ENCODE measurements at regions not wholly inside any gene's neighbourhood (a gene's known extent, or its start where the extent isn't known, plus 50 kb on each side); places are given as distances from the start of the nearest gene placed in this dataset.

GRCh38 chr2:7915302-7916091 lies 766.4 kb upstream of the ID2 start:
- H3F3A ChIP-seq (ENCODE audit: insufficient read depth, low read length), result no peaks in the 10 kb centered on the region
- no peak overlapping the region for H2AFZ ChIP-seq (ENCODE audit: low read length)
- H3K27ac ChIP-seq (ENCODE audit: low read length), result no peak overlapping the region
- H3K9me3 ChIP-seq (replicated peaks; ENCODE audit: insufficient read depth, low read length), result no peaks in the 10 kb centered on the region
- H3K9ac ChIP-seq (ENCODE audit: low read length), result no peak overlapping the region
- no peaks in the 10 kb centered on the region for H3K27me3 ChIP-seq (replicated peaks; ENCODE audit: insufficient read depth, low read length)
- no peaks in the 10 kb centered on the region for H3K36me3 ChIP-seq (replicated peaks; ENCODE audit: insufficient read depth, low read length)
- H3K4me1 ChIP-seq (ENCODE audit: low read length), result no peaks in the 10 kb centered on the region
- H3K9me2 ChIP-seq (replicated peaks; ENCODE audit: insufficient read depth, low read length), result no peaks in the 10 kb centered on the region
- H3K4me3 ChIP-seq (ENCODE audit: low read length), result no peak overlapping the region
- no peaks in the 10 kb centered on the region for H4K20me1 ChIP-seq (ENCODE audit: insufficient read depth, low read length)
- no peaks in the 10 kb centered on the region for H3K79me2 ChIP-seq (ENCODE audit: low read length)
- H3K4me2 ChIP-seq (ENCODE audit: low read depth, low read length), result no peak overlapping the region
- TF ChIP-seq EZH2phosphoT487 (IDR thresholded peaks at IDR 0.05; ENCODE audit: low read length) (no peak), EZH2 (optimal IDR thresholded peaks at IDR 0.05; ENCODE audit: low read depth, low read length) (no peak)
- no peak for DNase-seq

GRCh38 chr2:7916670-7917069 lies 765.2 kb upstream of the ID2 start:
- Histone ChIP-seq H3K27ac (ENCODE audit: low read length) (no peak overlapping the region), H4K20me1 (ENCODE audit: insufficient read depth, low read length) (no peaks in the 10 kb centered on the region), H3K79me2 (ENCODE audit: low read length) (no peaks in the 10 kb centered on the region), H3K9me2 (replicated peaks; ENCODE audit: insufficient read depth, low read length) (no peaks in the 10 kb centered on the region), H3K9me3 (replicated peaks; ENCODE audit: insufficient read depth, low read length) (no peaks in the 10 kb centered on the region), H3K4me2 (ENCODE audit: low read depth, low read length) (no peak overlapping the region), H3K4me1 (ENCODE audit: low read length) (no peaks in the 10 kb centered on the region), H3K4me3 (ENCODE audit: low read length) (no peak overlapping the region), H3K27me3 (replicated peaks; ENCODE audit: insufficient read depth, low read length) (no peaks in the 10 kb centered on the region), H3K9ac (ENCODE audit: low read length) (no peak overlapping the region), H3F3A (ENCODE audit: insufficient read depth, low read length) (no peaks in the 10 kb centered on the region), H2AFZ (ENCODE audit: low read length) (no peak overlapping the region), H3K36me3 (replicated peaks; ENCODE audit: insufficient read depth, low read length) (no peaks in the 10 kb centered on the region)
- DNase-seq, result no peak
- TF ChIP-seq CTCF (IDR thresholded peaks at IDR 0.05; ENCODE audit: low read length), result no peak
- no peak for TF ChIP-seq EZH2phosphoT487 (IDR thresholded peaks at IDR 0.05; ENCODE audit: low read length)
- no peak for TF ChIP-seq EZH2 (optimal IDR thresholded peaks at IDR 0.05; ENCODE audit: low read depth, low read length)

- Histone ChIP-seq H2AFZ (ENCODE audit: low read length) (no peak overlapping the region), H3K9ac (ENCODE audit: low read length) (no peak overlapping the region), H3K4me2 (ENCODE audit: low read depth, low read length) (no peak overlapping the region), H3K9me3 (replicated peaks; ENCODE audit: insufficient read depth, low read length) (no peaks in the 10 kb centered on the region), H3K36me3 (replicated peaks; ENCODE audit: insufficient read depth, low read length) (no peaks in the 10 kb centered on the region), H3K27ac (ENCODE audit: low read length) (no peak overlapping the region), H3K79me2 (ENCODE audit: low read length) (no peaks in the 10 kb centered on the region), H3K27me3 (replicated peaks; ENCODE audit: insufficient read depth, low read length) (no peaks in the 10 kb centered on the region), H3K4me1 (ENCODE audit: low read length) (no peaks in the 10 kb centered on the region), H4K20me1 (ENCODE audit: insufficient read depth, low read length) (no peaks in the 10 kb centered on the region), H3F3A (ENCODE audit: insufficient read depth, low read length) (no peaks in the 10 kb centered on the region), H3K4me3 (ENCODE audit: low read length) (no peak overlapping the region), H3K9me2 (replicated peaks; ENCODE audit: insufficient read depth, low read length) (no peaks in the 10 kb centered on the region)
- no peak for TF ChIP-seq EZH2 (optimal IDR thresholded peaks at IDR 0.05; ENCODE audit: low read depth, low read length)
- TF ChIP-seq EZH2phosphoT487 (IDR thresholded peaks at IDR 0.05; ENCODE audit: low read length), result no peak
- no peak for TF ChIP-seq CTCF (IDR thresholded peaks at IDR 0.05; ENCODE audit: low read length)
- no peak for DNase-seq
Measured at GRCh38 chr2:7919510-7919909, 762.3 kb upstream of the ID2 start.
